ENCODE measurements at regions not wholly inside any gene's neighbourhood (a gene's known extent, or its start where the extent isn't known, plus 50 kb on each side); places are given as distances from the start of the nearest gene placed in this dataset.

- Mint-ChIP-seq H3K27ac (ENCODE audit: unreplicated experiment) (no peak overlapping the region), H3K36me3 (ENCODE audit: low read depth, unreplicated experiment) (no peaks in the 10 kb centered on the region), H3K9me3 (ENCODE audit: unreplicated experiment) (no peaks in the 10 kb centered on the region), H3K27me3 (ENCODE audit: unreplicated experiment) (no peaks in the 10 kb centered on the region), H3K4me1 (ENCODE audit: unreplicated experiment) (no peaks in the 10 kb centered on the region), H3K4me3 (ENCODE audit: unreplicated experiment) (no peak overlapping the region)
- DNase-seq (ENCODE audit: low spot score) = no peak
- TF ChIP-seq, protein P1, sequence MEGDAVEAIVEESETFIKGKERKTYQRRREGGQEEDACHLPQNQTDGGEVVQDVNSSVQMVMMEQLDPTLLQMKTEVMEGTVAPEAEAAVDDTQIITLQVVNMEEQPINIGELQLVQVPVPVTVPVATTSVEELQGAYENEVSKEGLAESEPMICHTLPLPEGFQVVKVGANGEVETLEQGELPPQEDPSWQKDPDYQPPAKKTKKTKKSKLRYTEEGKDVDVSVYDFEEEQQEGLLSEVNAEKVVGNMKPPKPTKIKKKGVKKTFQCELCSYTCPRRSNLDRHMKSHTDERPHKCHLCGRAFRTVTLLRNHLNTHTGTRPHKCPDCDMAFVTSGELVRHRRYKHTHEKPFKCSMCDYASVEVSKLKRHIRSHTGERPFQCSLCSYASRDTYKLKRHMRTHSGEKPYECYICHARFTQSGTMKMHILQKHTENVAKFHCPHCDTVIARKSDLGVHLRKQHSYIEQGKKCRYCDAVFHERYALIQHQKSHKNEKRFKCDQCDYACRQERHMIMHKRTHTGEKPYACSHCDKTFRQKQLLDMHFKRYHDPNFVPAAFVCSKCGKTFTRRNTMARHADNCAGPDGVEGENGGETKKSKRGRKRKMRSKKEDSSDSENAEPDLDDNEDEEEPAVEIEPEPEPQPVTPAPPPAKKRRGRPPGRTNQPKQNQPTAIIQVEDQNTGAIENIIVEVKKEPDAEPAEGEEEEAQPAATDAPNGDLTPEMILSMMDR (IDR thresholded peaks at IDR 0.05; ENCODE audit: unreplicated experiment) = no peak
Observed at GRCh38 chr2:56784046-56784445, 600.3 kb downstream of the CCDC85A start.

GRCh38 chr2:56801214-56801613, 617.4 kb downstream of the CCDC85A start:
- Mint-ChIP-seq H3K4me3 (ENCODE audit: unreplicated experiment) (no peak overlapping the region), H3K27me3 (ENCODE audit: unreplicated experiment) (no peaks in the 10 kb centered on the region), H3K4me1 (ENCODE audit: unreplicated experiment) (no peaks in the 10 kb centered on the region), H3K36me3 (ENCODE audit: low read depth, unreplicated experiment) (no peaks in the 10 kb centered on the region), H3K27ac (ENCODE audit: unreplicated experiment) (no peak overlapping the region), H3K9me3 (ENCODE audit: unreplicated experiment) (no peaks in the 10 kb centered on the region)
- no peak for DNase-seq (ENCODE audit: low spot score)
- TF ChIP-seq, protein P1 (IDR thresholded peaks at IDR 0.05; ENCODE audit: unreplicated experiment) = no peak

- Mint-ChIP-seq H3K4me3 (ENCODE audit: unreplicated experiment) (no peak overlapping the region), H3K27me3 (ENCODE audit: unreplicated experiment) (no peaks in the 10 kb centered on the region), H3K4me1 (ENCODE audit: unreplicated experiment) (no peaks in the 10 kb centered on the region), H3K27ac (ENCODE audit: unreplicated experiment) (no peak overlapping the region), H3K36me3 (ENCODE audit: low read depth, unreplicated experiment) (no peaks in the 10 kb centered on the region), H3K9me3 (ENCODE audit: unreplicated experiment) (no peaks in the 10 kb centered on the region)
- TF ChIP-seq, protein P1 (IDR thresholded peaks at IDR 0.05; ENCODE audit: unreplicated experiment) = no peak
- DNase-seq (ENCODE audit: low spot score) = no peak
Observed at GRCh38 chr2:56801770-56802169, 618.0 kb downstream of the CCDC85A start.

GRCh38 chr2:56803596-56803995, 619.8 kb downstream of the CCDC85A start:
- Mint-ChIP-seq H3K4me3 (ENCODE audit: unreplicated experiment) (no peak overlapping the region), H3K36me3 (ENCODE audit: low read depth, unreplicated experiment) (no peaks in the 10 kb centered on the region), H3K27me3 (ENCODE audit: unreplicated experiment) (no peaks in the 10 kb centered on the region), H3K4me1 (ENCODE audit: unreplicated experiment) (no peaks in the 10 kb centered on the region), H3K27ac (ENCODE audit: unreplicated experiment) (no peak overlapping the region), H3K9me3 (ENCODE audit: unreplicated experiment) (no peaks in the 10 kb centered on the region)
- TF ChIP-seq, protein P1 (IDR thresholded peaks at IDR 0.05; ENCODE audit: unreplicated experiment) = no peak
- DNase-seq (ENCODE audit: low spot score) = no peak

- Mint-ChIP-seq H3K27ac (ENCODE audit: unreplicated experiment) (no peak overlapping the region), H3K9me3 (ENCODE audit: unreplicated experiment) (no peaks in the 10 kb centered on the region), H3K4me1 (ENCODE audit: unreplicated experiment) (no peaks in the 10 kb centered on the region), H3K27me3 (ENCODE audit: unreplicated experiment) (no peaks in the 10 kb centered on the region), H3K36me3 (ENCODE audit: low read depth, unreplicated experiment) (no peaks in the 10 kb centered on the region), H3K4me3 (ENCODE audit: unreplicated experiment) (no peak overlapping the region)
- DNase-seq (ENCODE audit: low spot score) = no peak
- TF ChIP-seq, protein P1 (IDR thresholded peaks at IDR 0.05; ENCODE audit: unreplicated experiment) = no peak
Observed at GRCh38 chr2:56806924-56807323, 623.1 kb downstream of the CCDC85A start.
